GM12873 (cell line): ENCODE measurements at regions not wholly inside any gene's neighbourhood (a gene's known extent, or its start where the extent isn't known, plus 50 kb on each side); places are given as distances from the start of the nearest gene placed in this dataset.

ENCODE experiments used
- TF ChIP-seq, protein P1 (sequence below): IDR thresholded peaks from 2 replicates; pipeline ENCODE4 v1.5.1; 2012; ENCODE audit warnings: low read depth, mild to moderate bottlenecking, moderate library complexity, low read length, control low read depth; ENCODE audit not compliant: insufficient read depth; ENCODE audit errors: missing control alignments

DNA sequence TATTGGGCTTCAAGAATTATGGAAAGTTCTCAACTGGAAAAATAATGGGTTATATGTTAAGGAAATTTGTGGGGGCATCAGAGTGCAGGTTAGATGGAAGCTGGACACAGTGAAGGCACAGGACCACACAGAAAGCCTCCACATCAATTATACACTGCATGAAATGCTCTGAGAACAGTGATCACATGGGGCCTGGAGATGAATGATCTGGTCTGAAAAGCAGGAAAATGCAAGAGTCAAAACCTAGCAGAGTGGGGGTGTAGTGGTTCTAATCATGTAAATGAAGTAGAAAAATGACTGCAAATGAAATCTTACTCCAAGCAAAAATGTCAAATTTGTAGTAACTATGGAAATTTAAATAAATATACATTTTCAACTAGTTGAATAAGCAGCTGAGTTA is 123.6 kb downstream of the TUSC7 start:
- TF ChIP-seq, protein P1, sequence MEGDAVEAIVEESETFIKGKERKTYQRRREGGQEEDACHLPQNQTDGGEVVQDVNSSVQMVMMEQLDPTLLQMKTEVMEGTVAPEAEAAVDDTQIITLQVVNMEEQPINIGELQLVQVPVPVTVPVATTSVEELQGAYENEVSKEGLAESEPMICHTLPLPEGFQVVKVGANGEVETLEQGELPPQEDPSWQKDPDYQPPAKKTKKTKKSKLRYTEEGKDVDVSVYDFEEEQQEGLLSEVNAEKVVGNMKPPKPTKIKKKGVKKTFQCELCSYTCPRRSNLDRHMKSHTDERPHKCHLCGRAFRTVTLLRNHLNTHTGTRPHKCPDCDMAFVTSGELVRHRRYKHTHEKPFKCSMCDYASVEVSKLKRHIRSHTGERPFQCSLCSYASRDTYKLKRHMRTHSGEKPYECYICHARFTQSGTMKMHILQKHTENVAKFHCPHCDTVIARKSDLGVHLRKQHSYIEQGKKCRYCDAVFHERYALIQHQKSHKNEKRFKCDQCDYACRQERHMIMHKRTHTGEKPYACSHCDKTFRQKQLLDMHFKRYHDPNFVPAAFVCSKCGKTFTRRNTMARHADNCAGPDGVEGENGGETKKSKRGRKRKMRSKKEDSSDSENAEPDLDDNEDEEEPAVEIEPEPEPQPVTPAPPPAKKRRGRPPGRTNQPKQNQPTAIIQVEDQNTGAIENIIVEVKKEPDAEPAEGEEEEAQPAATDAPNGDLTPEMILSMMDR, result no peak

GRCh38 chr3:116834816-116835215 is 125.2 kb downstream of the TUSC7 start:
- TF ChIP-seq, protein P1, result no peak

DNA sequence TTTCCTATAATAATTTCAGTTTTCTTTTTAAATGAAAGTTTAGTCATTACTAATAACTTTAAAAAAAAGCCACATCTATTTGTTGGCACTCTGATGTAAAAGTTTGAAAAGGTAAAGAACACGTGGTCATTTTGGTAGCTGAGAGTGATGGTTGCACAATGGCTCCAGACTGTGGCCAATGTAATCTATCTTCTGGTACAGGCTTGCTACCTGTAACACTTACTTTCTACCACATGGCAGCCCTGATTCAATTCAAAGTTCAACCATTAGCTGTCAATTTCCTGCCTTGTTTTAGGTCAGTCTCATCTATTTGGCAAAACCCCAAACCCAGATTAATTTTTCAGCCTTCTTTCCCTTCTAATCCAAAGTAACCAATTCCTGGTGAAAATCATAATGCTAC is 126.1 kb downstream of the TUSC7 start:
- TF ChIP-seq, protein P1, result no peak

- TF ChIP-seq, protein P1, result no peak
These were observed 126.7 kb downstream of the TUSC7 start for GRCh38 chr3:116836286-116836685.

DNA sequence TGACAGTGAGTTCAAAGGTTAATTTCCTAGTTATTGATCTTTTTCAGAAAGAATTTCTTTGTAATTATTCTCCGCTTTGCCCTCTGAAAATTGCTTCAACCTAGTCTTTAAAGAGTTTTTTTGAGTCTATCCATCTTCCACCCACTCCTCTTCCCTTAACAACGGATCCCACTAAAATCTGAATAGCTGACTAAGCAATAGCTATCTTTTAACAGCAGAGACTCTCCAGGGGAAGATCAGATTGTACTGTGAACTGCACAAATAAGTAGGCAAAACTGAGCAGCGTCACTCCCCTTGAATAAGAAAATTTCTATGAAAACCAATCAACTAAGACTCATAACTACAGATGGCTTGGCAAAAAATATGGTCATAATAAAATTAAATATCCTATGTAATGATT is 127.9 kb downstream of the TUSC7 start:
- TF ChIP-seq, protein P1, result no peak

- TF ChIP-seq, protein P1, result no peak
These were observed 131.6 kb downstream of the TUSC7 start for GRCh38 chr3:116841003-116841735.

DNA sequence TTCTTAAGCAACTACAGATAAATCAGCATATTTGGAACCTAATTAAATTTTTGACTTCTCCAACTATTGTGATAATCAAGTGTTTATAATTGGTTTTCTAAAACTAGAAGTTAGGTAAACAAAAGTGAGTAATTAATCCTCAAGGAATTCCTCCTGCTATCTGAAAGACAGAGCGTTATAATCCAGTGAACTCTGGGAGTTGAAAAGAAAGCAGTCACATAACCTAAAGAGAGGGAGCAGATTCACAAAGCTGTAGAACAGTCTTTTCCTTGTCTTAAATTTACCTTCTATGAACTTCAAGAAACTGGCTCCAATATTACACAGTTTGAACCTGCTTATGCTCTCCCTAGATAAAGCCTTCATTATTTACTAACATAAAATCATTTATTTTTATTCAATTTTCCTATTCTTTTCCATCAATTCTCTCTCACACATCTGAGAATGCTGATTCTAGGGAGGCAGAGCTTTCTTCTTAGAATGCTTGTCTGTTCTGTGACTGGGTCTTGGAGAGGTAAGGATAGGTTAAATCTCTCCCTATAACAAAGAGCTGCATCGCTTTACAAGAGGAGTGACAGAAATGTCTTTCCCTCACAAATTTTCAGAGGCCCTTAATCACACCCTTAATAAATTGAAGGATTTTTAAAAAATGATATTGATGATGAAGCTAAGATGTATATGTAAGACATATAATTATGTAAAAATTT is 132.8 kb downstream of the TUSC7 start:
- TF ChIP-seq, protein P1, result no peak
